Limb (tissue), 2 donors: ENCODE measurements at regions not wholly inside any gene's neighbourhood (a gene's known extent, or its start where the extent isn't known, plus 50 kb on each side); places are given as distances from the start of the nearest gene placed in this dataset.

Experiments used
- DNase-seq, 2 donors: peaks; one replicate each; pipeline ENCODE4 v3.0.0-alpha.2; 2016; ENCODE audit errors: extremely low spot score in 2 of 2

GRCh38 chr6:169841907-169842606, 90.6 kb downstream of the ERMARD start:
- peak in 1 of 2 donors; percentile 9 for DNase-seq

DNA sequence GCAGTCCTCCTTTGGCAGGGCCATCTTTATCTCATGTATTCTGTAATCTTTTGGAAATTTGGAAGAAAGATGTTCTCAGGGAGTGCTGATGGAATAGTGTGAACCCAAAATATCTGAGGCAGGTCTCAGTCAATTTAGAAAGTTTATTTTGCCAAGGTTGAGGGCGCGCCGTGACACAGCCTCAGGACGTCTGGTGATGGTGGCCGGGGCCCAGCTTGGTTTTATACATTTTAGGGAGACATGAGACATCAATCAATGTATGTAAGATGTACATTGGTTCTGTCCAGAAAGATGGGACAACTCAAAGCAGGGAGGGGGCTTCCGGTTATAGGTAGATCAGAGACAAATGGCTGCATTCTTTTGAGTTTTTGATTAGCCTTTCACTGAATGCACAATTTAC, 89.8 kb downstream of the ERMARD start:
- DNase-seq, result no peak

GRCh38 chr6:169839898-169840631, 88.6 kb downstream of the ERMARD start:
- DNase-seq, result peak in 1 of 2 donors; percentile 34

GRCh38 chr6:169839493-169839892, 88.1 kb downstream of the ERMARD start:
- DNase-seq, result no peak

DNA sequence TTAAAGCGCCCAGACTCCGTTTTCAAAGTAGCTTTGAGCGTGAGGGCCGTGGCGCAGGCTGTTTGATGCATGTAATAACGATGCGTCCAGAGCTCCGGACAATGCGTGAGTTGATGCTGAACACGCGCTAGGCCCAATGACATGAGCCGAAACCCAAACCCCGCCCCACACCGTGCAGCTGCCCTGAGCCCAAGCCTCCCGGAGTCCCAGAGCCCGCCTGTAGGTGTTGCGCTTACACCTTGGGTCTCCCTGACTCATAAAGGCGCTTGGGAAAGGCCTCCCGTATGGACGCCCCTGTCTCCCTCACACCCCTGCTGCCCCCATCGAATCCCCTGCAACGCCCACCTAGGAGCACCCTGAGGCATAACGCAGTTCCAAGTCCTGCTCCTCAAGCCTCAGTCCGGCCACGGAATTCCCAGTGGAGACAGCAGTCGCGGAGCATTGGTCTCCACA, 87.6 kb downstream of the ERMARD start:
- DNase-seq, result peak in 1 of 2 donors; percentile 26

DNA sequence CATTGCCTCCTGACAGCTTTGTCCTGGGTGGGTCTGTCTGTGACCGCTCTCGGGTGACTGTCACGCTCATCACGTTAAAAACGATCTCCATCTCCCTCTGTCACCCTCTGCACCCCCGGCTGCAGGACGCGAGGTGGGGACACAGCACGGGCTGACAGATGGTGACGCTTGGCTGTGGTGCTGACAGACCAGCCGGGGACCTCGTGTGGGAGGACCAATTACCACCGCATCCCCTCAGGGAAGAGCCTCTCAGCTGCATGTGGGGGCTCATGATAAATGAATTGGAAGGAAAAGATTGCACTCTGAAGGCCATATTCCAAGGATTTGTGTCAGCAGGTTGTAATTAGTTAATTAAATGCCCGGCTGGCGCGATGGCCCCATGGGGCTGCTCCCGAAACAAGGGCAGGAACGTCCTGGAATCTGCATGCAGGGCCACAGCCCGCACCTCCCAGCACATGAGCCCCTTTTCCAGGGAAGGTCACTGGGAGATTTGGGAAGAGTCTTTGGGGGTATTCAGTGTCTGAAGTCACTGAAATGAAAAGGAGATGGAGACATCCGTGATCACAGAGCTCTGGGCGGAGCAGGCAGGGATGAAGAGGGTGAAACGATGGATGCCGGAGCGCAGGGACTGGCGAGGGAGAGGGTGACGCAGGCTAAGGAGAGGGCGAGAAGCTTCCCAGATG, 87.1 kb downstream of the ERMARD start:
- DNase-seq, result peak in 1 of 2 donors; percentile 41

- DNase-seq, result peak in 1 of 2 donors; percentile 25
These were observed 86.3 kb downstream of the ERMARD start for GRCh38 chr6:169837529-169838250.

GRCh38 chr6:169833258-169833794, 81.9 kb downstream of the ERMARD start:
- no peak for DNase-seq

DNA sequence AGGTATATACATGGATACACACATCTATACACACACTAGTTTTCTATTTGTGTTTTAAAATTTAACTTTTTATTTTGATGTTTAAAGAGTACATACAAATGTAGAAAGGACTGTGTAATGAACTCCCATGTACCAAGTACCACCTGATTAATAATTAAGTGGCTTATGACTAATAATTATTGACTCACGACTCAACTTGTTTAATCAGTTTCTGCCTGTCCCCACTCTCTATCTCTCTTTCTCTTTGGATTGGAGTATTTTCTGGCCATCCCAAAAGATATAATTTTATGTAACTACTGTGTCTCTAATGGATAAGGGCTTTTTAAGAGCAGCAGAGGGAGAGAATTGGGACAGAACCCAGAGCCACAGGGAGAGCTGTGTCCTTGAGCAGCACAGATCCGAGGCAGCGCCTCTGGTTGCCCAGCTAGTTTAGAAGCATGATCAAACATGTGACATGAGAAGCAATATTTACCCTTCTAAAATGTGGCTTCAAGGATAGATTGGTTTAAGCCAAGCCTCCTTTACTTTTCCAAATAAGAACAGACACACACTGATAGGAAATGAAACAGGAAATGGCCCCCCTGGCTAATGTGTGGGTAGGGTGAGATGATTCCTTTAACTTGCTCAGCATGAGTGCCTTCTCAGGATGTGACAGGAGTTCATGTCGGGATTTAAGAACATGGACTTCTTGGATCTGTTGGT, 81.0 kb downstream of the ERMARD start:
- DNase-seq, result peak in 1 of 2 donors; percentile 13

DNA sequence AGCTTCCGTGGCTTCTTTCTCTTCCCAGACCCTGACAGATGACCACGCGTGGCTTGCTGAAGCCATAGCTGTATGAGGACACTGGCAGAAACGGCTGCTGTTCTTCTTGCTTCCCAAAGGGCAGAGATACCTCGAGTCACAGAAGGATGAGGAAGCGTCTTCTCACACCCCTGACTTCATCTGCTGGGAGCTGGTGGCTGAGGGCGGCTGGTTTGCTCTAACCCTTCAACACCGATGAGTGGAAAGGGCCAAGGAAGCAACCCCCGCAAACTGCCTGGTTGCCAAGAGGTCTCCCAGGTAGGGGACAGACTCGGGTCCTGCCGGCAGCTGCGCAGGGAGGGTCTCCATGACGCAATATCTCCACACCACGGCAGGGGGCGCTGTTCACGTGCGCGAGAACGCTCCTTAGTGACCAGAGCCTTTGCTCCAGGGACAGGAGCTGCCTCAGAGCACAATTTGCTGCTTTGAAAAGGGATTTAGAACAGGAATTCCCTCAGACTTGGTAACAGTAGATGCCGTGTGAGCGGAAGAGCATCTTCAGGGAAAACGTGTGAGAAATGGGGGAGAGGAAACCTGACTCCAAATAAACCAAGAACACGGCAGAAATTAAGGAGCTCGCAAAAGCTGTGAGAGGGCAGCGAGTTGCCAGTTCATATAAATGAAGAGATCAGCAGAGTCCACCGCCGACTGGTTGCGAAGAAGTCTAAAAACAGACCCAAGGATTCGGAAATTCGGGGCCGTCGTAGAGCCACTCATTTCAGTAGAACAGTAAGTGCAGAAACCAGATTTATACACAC, 80.2 kb downstream of the ERMARD start:
- peak; percentile 78 to 90 for DNase-seq
